Stimulated activated CD8-positive, alpha-beta memory T cell treated with anti-CD3 and anti-CD28 coated beads, Interleukin-4, amount 100 ng/mL, for 24 hours (primary cell): ENCODE measurements at regions not wholly inside any gene's neighbourhood (a gene's known extent, or its start where the extent isn't known, plus 50 kb on each side); places are given as distances from the start of the nearest gene placed in this dataset.

Experiments used
- DNase-seq: peaks from one replicate; pipeline ENCODE4 v3.0.0-alpha.2; 2020; ENCODE audit warnings: low read depth

GRCh38 chr12:85352016-85352415 is 72.0 kb downstream of the ALX1 start:
- DNase-seq, result no peak

- DNase-seq, result no peak
Observed at GRCh38 chr12:85356596-85357385, 76.8 kb downstream of the ALX1 start.

GRCh38 chr12:85357609-85358008 is 77.6 kb downstream of the ALX1 start:
- no peak for DNase-seq

- no peak for DNase-seq
Observed at GRCh38 chr12:85358715-85359114, 78.7 kb downstream of the ALX1 start.

DNA sequence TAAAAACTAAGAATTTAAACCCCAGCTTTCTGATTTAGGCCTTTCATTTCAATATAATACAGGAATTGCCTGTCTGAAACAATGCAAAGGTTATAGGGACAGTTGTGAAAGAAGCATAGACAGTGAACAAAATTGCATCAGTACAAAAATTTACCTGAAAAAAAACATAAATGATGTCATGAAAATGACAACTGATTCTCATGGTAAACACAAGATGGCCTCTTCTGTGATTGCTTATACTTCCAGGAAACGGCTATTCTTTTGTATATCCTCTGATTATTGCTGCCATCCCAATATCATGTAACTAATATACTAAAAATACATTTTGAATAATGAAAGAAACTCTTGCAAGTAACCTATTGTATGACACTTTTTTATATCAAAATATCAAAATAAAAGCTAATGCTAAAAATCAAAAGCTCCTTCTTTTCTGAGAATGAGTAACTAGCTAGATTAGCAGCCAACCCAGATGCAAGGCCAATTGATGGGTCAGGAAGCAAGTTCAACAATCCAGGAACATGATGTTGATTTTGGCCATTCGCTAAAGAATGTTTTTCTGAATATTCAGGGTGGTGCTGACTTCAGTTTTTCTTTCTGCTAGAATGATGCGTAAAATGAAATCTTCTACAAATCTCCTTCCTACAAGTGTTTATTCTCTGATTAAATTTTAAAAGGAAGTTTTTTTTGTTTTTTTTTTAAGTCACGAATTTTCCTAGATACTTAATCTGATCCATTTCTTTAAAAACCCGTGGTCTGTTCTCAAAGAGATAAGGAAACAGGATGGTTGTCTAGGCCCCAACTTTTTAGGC is 83.6 kb downstream of the ALX1 start:
- no peak for DNase-seq

- DNase-seq, result no peak
Observed at GRCh38 chr12:85367936-85368335, 87.9 kb downstream of the ALX1 start.

DNA sequence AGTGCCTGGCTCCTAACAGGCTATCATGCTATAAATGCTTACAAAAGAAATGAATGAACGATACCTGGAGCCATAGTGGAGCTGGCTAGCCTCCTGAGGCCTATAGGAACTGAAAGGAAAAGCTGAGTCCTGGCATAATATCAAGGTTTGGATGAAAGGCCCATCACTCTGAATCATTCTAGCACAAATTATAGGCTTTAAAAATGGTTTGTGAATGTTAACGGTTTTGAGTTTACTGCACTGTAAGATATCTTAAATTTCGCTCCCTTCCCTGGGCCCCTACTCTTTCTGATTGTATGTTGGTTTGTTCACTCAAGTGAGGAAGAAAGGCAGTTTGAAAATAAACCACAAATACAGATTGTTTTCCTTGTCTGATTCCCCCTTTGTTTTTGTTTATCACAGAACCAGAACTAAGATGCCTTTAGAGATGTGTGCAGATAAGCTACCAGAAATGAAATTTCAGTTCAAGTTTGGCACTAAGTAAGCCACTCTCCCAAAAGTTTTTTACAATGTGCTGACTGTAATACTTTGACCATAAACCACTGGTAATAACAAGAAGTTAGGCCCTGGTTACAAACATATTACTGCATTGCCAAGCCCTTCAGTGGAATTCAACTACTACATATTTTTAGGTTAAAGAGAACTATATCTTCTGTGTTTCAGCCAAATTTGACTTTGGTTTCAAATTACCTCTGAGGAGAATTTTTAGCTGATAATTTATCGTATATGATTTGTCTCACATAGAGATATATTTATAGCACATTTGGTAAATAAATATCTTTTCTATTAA is 89.5 kb downstream of the ALX1 start:
- DNase-seq, result no peak

GRCh38 chr12:85373045-85373444 is 93.0 kb downstream of the ALX1 start:
- no peak for DNase-seq

GRCh38 chr12:85374981-85375380 is 95.0 kb downstream of the ALX1 start:
- no peak for DNase-seq

GRCh38 chr12:85385406-85385805 is 105.4 kb downstream of the ALX1 start:
- no peak for DNase-seq

DNA sequence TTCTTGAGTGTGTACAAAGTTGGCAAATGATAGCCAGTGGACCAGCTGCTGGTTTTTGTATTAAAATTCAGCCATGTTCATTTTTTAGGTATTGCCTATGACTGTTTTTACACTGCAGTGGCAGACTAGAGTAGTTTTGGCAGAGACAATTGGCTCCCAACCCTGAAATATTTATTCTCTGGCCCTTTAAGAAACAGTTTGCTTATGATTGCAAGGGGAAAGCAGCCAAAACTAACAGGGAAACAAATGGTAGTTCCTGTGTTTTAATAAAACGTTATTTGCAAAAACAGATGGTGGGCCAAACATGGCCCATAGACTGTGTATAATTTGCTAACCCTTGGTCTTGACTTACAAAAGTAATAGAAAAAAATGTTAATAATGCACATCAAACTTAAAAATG is 110.2 kb downstream of the ALX1 start:
- DNase-seq, result no peak

GRCh38 chr12:85392508-85392907 is 112.5 kb downstream of the ALX1 start:
- DNase-seq, result no peak

GRCh38 chr12:85393606-85394005 is 113.6 kb downstream of the ALX1 start:
- no peak for DNase-seq

DNA sequence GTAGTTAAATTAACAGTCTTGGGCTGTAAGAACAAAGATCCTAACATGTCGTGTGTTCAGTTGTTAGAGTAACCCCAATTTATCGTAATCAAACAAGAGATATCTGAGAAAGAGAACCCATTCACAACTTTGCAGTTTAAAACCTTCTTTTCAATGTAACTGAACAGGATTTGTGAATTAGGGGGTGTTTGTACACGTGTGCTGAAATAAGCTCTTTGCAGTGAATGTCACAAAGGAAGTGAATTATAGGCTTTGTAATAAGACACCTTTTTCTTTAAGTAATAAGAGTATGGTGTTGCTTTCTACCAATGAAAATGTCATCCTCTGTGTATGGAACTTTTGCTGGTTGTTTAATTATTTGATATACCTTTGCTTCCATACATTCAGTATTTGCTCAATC is 114.0 kb downstream of the ALX1 start:
- no peak for DNase-seq

- no peak for DNase-seq
Observed at GRCh38 chr12:85394809-85395208, 114.8 kb downstream of the ALX1 start.

DNA sequence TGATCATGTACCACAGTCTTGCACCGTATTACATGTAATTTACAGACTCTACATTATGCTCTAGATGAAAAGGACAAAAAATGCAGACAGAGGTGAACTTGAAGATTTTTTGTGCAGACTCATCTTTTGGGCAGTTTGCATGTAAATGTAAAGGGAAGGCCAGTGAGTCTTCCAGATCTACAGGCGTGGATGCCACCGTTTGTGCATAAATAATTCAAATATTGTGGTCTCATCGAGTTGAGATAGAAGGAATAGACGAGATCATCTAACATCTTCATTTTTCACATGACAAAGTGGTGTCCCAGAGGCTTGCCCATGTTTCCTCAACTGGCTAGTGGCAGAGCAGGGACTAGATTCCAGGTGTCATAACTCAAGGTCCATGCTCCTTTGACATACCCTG is 125.2 kb downstream of the ALX1 start:
- DNase-seq, result no peak

- no peak for DNase-seq
Observed at GRCh38 chr12:85405781-85406522, 125.9 kb downstream of the ALX1 start.

GRCh38 chr12:85413266-85413665 is 133.2 kb downstream of the ALX1 start:
- no peak for DNase-seq

- no peak for DNase-seq
Observed at GRCh38 chr12:85422762-85423161, 142.7 kb downstream of the ALX1 start.

DNA sequence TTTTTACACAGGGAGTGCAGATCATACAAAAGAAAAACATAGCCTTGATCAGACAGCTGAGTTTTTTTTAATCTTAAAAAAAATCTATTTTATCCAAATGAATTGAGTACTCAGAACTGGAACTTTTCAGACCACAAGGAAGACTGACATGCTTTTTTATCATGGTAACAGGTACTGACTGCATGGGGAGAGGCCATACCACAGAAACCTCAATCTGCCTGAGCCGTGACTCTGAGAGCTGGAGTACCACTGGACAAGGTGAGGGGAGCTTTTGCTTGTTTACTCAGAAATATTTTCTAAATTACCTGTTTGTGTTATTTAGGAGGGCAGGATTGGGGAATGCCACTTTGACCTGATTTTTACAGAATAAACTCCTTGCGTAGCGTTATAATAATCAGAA is 143.9 kb downstream of the ALX1 start:
- DNase-seq, result no peak

DNA sequence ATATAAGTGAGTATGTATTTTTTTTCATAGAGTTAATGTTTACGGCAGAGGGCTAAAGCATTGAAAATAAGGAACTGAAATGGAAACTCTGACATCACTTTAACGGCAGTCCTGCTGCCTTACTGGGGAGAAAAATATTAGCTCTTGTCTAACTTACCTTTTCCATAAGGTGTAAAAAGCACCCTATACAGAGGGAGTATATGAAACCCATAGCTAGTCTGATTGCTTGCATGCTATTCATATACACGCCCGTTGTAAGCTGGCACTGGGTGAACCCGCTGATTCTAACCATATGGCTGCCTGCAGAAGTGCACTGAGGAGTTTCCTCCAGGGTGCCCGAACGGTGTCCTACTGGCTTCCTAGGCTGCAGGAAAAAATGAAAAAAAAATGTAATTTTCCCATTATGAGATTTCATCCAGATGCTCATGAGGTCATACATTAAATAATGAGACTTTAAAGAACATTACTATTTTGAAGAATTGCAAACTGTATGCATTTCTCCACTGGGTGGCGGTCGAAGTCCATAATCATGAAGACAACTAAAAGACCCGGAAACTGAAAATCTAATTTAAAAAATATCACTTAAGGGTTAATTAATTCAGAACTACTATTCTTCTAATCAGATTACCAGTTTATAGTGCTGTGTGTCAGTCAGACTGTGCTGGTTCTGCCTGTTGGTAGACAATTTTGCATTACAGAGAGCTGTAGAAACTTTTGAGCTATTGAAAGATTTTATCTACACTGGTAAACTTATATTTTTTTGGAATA is 144.7 kb downstream of the ALX1 start:
- DNase-seq, result no peak

DNA sequence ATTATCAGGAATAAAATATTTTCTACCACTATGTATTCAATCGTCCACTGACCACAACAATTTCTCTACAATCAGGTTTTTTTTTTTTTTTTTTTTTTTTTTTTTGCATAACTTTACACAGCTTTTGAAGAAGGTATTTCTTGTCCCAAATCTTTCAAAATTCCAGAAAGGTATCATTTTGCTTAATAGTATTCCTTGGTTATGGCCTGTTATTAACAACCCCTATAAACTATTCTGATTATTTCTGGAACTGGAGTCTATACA is 145.3 kb downstream of the ALX1 start:
- no peak for DNase-seq
